SK-N-SH treated with all-trans-retinoic acid at 6 μM for 48 hours (cell line): ENCODE measurements at regions not wholly inside any gene's neighbourhood (a gene's known extent, or its start where the extent isn't known, plus 50 kb on each side); places are given as distances from the start of the nearest gene placed in this dataset.

Experiments used
- ARNTL ChIP-seq: fragments of 450-650 bp; formaldehyde crosslinking; IDR thresholded peaks from 2 replicates; pipeline ENCODE4 v1.5.0; 2020; ENCODE audit warnings: low read depth, mild to moderate bottlenecking, moderate library complexity, borderline replicate concordance
- BACH2 ChIP-seq: fragments of 250-450 bp; sonication (Bioruptor Pico); IDR thresholded peaks from 2 replicates; pipeline ENCODE4 v1.9.0; 2021; ENCODE audit warnings: mild to moderate bottlenecking, borderline replicate concordance
- CSDC2 ChIP-seq: fragments of 250-450 bp; sonication (Bioruptor Pico); IDR thresholded peaks from 2 replicates; pipeline ENCODE4 v1.5.0; 2020; ENCODE audit warnings: mild to moderate bottlenecking, moderate library complexity
- PATZ1 ChIP-seq: fragments of 250-450 bp; sonication (Bioruptor Pico); IDR thresholded peaks from 2 replicates; pipeline ENCODE4 v1.8.0; 2020; ENCODE audit warnings: mild to moderate bottlenecking, moderate library complexity, borderline replicate concordance
- PPARA ChIP-seq: fragments of 250-450 bp; sonication (Bioruptor Pico); IDR thresholded peaks from 2 replicates; pipeline ENCODE4 v1.5.0; 2020; ENCODE audit warnings: mild to moderate bottlenecking, borderline replicate concordance
- RARB ChIP-seq: fragments of 250-450 bp; sonication (Bioruptor Pico); IDR thresholded peaks from 2 replicates; pipeline ENCODE4 v1.8.0; 2021; ENCODE audit warnings: mild to moderate bottlenecking, moderate library complexity
- TOX ChIP-seq: fragments of 250-450 bp; sonication (Bioruptor Pico); IDR thresholded peaks from 2 replicates; pipeline ENCODE4 v1.8.0; 2021; ENCODE audit warnings: mild to moderate bottlenecking, moderate library complexity, borderline replicate concordance
- ZFP3 ChIP-seq: fragments of 250-450 bp; sonication (Bioruptor Pico); IDR thresholded peaks from 2 replicates; pipeline ENCODE4 v1.5.0; 2020; ENCODE audit warnings: mild to moderate bottlenecking, moderate library complexity
- ZFP30 ChIP-seq: fragments of 450-650 bp; formaldehyde crosslinking; IDR thresholded peaks from 2 replicates; pipeline ENCODE4 v1.5.0; 2022; ENCODE audit warnings: mild to moderate bottlenecking, moderate library complexity
- ZNF565 ChIP-seq: fragments of 450-650 bp; formaldehyde crosslinking; conservative IDR thresholded peaks from 2 replicates; pipeline ENCODE4 v1.5.0; 2020; ENCODE audit warnings: low read depth, mild to moderate bottlenecking, moderate library complexity
- ZNF70 ChIP-seq: fragments of 450-650 bp; formaldehyde crosslinking; IDR thresholded peaks from 2 replicates; pipeline ENCODE4 v1.5.0; 2020; ENCODE audit warnings: mild to moderate bottlenecking, moderate library complexity
- ZNF8 ChIP-seq: fragments of 450-650 bp; formaldehyde crosslinking; IDR thresholded peaks from 2 replicates; pipeline ENCODE4 v1.5.0; 2020; ENCODE audit warnings: mild to moderate bottlenecking, moderate library complexity
- TF ChIP-seq, protein P1 (sequence below): fragments of 250-450 bp; sonication (Bioruptor Pico); IDR thresholded peaks from 2 replicates; pipeline ENCODE4 v1.8.0; 2021; ENCODE audit warnings: low read depth, mild to moderate bottlenecking, moderate library complexity, borderline replicate concordance

GRCh38 chr5:75891736-75892135 is 174.5 kb upstream of the POC5 start:
- TF ChIP-seq PATZ1 (no peak), BACH2 (CRISPR knock-in tag) (no peak), ZFP3 (no peak), PPARA (no peak), ARNTL (CRISPR knock-in tag) (no peak), ZNF70 (no peak), ZNF8 (CRISPR knock-in tag) (no peak), TOX (no peak), ZNF565 (CRISPR knock-in tag) (no peak), RARB (CRISPR knock-in tag) (no peak), ZFP30 (CRISPR knock-in tag) (no peak), CSDC2 (CRISPR knock-in tag) (no peak)
- TF ChIP-seq, protein P1, sequence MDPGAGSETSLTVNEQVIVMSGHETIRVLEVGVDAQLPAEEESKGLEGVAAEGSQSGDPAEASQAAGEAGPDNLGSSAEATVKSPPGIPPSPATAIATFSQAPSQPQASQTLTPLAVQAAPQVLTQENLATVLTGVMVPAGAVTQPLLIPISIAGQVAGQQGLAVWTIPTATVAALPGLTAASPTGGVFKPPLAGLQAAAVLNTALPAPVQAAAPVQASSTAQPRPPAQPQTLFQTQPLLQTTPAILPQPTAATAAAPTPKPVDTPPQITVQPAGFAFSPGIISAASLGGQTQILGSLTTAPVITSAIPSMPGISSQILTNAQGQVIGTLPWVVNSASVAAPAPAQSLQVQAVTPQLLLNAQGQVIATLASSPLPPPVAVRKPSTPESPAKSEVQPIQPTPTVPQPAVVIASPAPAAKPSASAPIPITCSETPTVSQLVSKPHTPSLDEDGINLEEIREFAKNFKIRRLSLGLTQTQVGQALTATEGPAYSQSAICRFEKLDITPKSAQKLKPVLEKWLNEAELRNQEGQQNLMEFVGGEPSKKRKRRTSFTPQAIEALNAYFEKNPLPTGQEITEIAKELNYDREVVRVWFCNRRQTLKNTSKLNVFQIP (CRISPR knock-in tag): no peak
